Fibroblast of skin of left biceps (primary cell): ENCODE measurements at regions not wholly inside any gene's neighbourhood (a gene's known extent, or its start where the extent isn't known, plus 50 kb on each side); places are given as distances from the start of the nearest gene placed in this dataset.
"Not testable (repeated sequence)": the region's sequence is repeated elsewhere in the genome, so short reads cannot be mapped to it uniquely, and the experiment has no call there.

ENCODE experiments used
- DNase-seq, 2 experiments: peaks; one replicate each; pipeline ENCODE4 v3.0.0-alpha.2; 2013; ENCODE audit warnings: low read depth in 2 of 2

GRCh38 chr19:14283813-14284520 lies 78.0 kb upstream of the ADGRL1 start:
- peak; percentile 81 to 82 for DNase-seq

GRCh38 chr19:14279270-14279669 lies 73.3 kb upstream of the ADGRL1 start:
- DNase-seq: not testable (repeated sequence)

GRCh38 chr19:14277608-14278007 lies 71.6 kb upstream of the ADGRL1 start:
- no peak for DNase-seq

GRCh38 chr19:14275823-14276222 lies 69.9 kb upstream of the ADGRL1 start:
- DNase-seq: not testable (repeated sequence)

GRCh38 chr19:14272623-14273022 lies 66.7 kb upstream of the ADGRL1 start:
- no peak for DNase-seq

GRCh38 chr19:14271840-14272239 lies 65.9 kb upstream of the ADGRL1 start:
- no peak for DNase-seq

- DNase-seq: not testable (repeated sequence)
These were observed 64.6 kb upstream of the ADGRL1 start for GRCh38 chr19:14270557-14270956.

- no peak for DNase-seq
These were observed 61.3 kb upstream of the ADGRL1 start for GRCh38 chr19:14267224-14267741.

- not testable (repeated sequence) for DNase-seq
These were observed 60.2 kb upstream of the ADGRL1 start for GRCh38 chr19:14266208-14266607.

GRCh38 chr19:14265290-14266036 lies 59.5 kb upstream of the ADGRL1 start:
- no peak for DNase-seq

- not testable (repeated sequence) for DNase-seq
These were observed 50.1 kb upstream of the ADGRL1 start for GRCh38 chr19:14255902-14256649.
